ENCODE measurements at regions not wholly inside any gene's neighbourhood (a gene's known extent, or its start where the extent isn't known, plus 50 kb on each side); places are given as distances from the start of the nearest gene placed in this dataset.
"Not testable (repeated sequence)": the region's sequence is repeated elsewhere in the genome, so short reads cannot be mapped to it uniquely, and the experiment has no call there.

GRCh38 chr4:18166925-18167324 lies 145.4 kb upstream of the LCORL start:
- Mint-ChIP-seq H3K36me3 (ENCODE audit: insufficient read depth in 2 of 2) (no peaks in the 10 kb centered on the region), H3K27ac (no peak overlapping the region), H3K27me3 (ENCODE audit: low read depth) (peaks cover 21% of the 10 kb centered on the region), H3K4me3 (no peak overlapping the region), H3K9me3 (peaks cover 2% of the 10 kb centered on the region in 2 donors), H3K4me1 (ENCODE audit: low read depth) (no peaks in the 10 kb centered on the region)
- DNase-seq (no peak), ATAC-seq (replicated peaks in 1 of 2) (no peak)

- Mint-ChIP-seq H3K4me3 (no peak overlapping the region), H3K36me3 (ENCODE audit: insufficient read depth in 2 of 2) (no peaks in the 10 kb centered on the region), H3K4me1 (ENCODE audit: low read depth) (no peaks in the 10 kb centered on the region), H3K9me3 (peaks cover 0 to 2% of the 10 kb centered on the region in 2 donors), H3K27ac (no peak overlapping the region), H3K27me3 (ENCODE audit: low read depth) (peaks cover 14% of the 10 kb centered on the region)
- ATAC-seq (replicated peaks in 1 of 2) (no peak), DNase-seq (no peak)
These were observed 140.9 kb upstream of the LCORL start for GRCh38 chr4:18162453-18162852.

- not testable (repeated sequence) for DNase-seq; H3K27me3 Mint-ChIP-seq (ENCODE audit: low read depth); H3K9me3 Mint-ChIP-seq; H3K27ac Mint-ChIP-seq; H3K4me3 Mint-ChIP-seq; ATAC-seq (replicated peaks in 1 of 2); H3K4me1 Mint-ChIP-seq (ENCODE audit: low read depth); H3K36me3 Mint-ChIP-seq (ENCODE audit: insufficient read depth in 2 of 2)
These were observed 137.8 kb upstream of the LCORL start for GRCh38 chr4:18159117-18159912.

DNA sequence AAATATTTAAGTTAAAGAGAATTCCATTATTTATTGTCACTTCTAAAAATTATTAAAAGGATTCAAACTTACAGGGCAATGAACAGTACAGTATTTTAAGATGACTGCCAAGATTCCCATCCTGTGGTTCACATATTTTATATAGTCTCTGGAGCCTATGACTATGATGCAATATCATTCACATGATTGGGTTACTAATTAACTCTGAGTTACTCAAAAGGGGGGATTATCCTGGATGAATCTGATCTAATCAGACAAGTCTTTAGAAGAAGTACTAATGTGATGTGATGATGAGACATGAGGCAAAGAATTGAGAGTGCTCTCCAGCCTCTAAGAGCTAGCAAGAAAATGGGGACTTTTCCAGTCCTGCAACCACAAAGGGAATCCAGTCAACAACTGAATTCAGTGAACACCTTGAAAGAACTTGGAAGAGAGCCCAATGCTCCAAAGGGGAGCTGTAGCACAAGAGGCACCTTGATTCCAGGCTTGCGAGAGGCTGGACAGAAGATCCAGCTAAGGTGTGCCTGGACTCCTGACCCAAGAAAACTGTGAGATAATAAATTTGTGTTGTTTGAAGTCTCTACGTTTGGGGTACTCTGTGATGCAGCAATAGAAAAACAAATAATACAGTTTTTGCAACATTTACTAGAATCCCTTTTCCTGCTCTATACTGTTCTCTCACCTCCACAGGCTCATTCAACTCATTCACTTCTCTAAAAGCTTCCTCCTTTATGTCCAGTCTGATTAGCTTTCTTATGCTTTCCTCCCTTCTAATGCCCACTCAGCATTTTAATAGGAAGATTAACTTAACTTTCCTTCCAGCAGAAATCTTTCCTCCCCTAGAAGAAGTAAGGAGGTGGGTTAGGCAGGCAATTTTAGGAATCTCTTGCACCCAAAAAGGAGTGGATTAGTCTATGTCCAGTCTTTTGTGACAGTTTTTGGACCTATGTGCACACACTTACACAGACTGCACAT lies 133.8 kb upstream of the LCORL start:
- Mint-ChIP-seq H3K9me3 (peaks cover 0 to 1% of the 10 kb centered on the region in 2 donors), H3K27me3 (ENCODE audit: low read depth) (peaks cover 15% of the 10 kb centered on the region), H3K4me1 (ENCODE audit: low read depth) (no peaks in the 10 kb centered on the region), H3K36me3 (ENCODE audit: insufficient read depth in 2 of 2) (no peaks in the 10 kb centered on the region), H3K4me3 (no peak overlapping the region), H3K27ac (no peak overlapping the region)
- ATAC-seq (replicated peaks in 1 of 2) (no peak), DNase-seq (no peak)

- Mint-ChIP-seq H3K9me3 (peaks cover 0 to 2% of the 10 kb centered on the region in 2 donors), H3K4me3 (no peak overlapping the region), H3K36me3 (ENCODE audit: insufficient read depth in 2 of 2) (no peaks in the 10 kb centered on the region), H3K27ac (no peak overlapping the region), H3K27me3 (ENCODE audit: low read depth) (peaks cover 7% of the 10 kb centered on the region), H3K4me1 (ENCODE audit: low read depth) (no peaks in the 10 kb centered on the region)
- DNase-seq = no peak
- ATAC-seq (replicated peaks in 1 of 2) = no peak
These were observed 116.6 kb upstream of the LCORL start for GRCh38 chr4:18138076-18138665.

GRCh38 chr4:18134111-18134510 lies 112.6 kb upstream of the LCORL start:
- Mint-ChIP-seq H3K4me1 (ENCODE audit: low read depth) (no peaks in the 10 kb centered on the region), H3K4me3 (no peak overlapping the region), H3K9me3 (peaks cover 0 to 2% of the 10 kb centered on the region in 2 donors), H3K27ac (no peak overlapping the region), H3K27me3 (ENCODE audit: low read depth) (peaks cover 16% of the 10 kb centered on the region), H3K36me3 (ENCODE audit: insufficient read depth in 2 of 2) (no peaks in the 10 kb centered on the region)
- no peak for ATAC-seq (replicated peaks in 1 of 2)
- DNase-seq = no peak

- no peak for ATAC-seq (replicated peaks in 1 of 2)
- peaks cover 0 to 2% of the 10 kb centered on the region in 2 donors for H3K9me3 Mint-ChIP-seq
- no peak overlapping the region for H3K4me3 Mint-ChIP-seq
- H3K27me3 Mint-ChIP-seq (ENCODE audit: low read depth) = peaks cover 16% of the 10 kb centered on the region
- no peak for DNase-seq
- H3K36me3 Mint-ChIP-seq (ENCODE audit: insufficient read depth in 2 of 2) = no peaks in the 10 kb centered on the region
- no peaks in the 10 kb centered on the region for H3K4me1 Mint-ChIP-seq (ENCODE audit: low read depth)
- H3K27ac Mint-ChIP-seq = no peak overlapping the region
These were observed 108.7 kb upstream of the LCORL start for GRCh38 chr4:18130256-18130655.

GRCh38 chr4:18128241-18128640 lies 106.7 kb upstream of the LCORL start:
- Mint-ChIP-seq H3K27me3 (ENCODE audit: low read depth) (peaks cover 17% of the 10 kb centered on the region), H3K9me3 (no peaks in the 10 kb centered on the region), H3K4me1 (ENCODE audit: low read depth) (no peaks in the 10 kb centered on the region), H3K36me3 (ENCODE audit: insufficient read depth in 2 of 2) (no peaks in the 10 kb centered on the region), H3K27ac (no peak overlapping the region), H3K4me3 (no peak overlapping the region)
- DNase-seq (no peak), ATAC-seq (replicated peaks in 1 of 2) (no peak)

- no peak for DNase-seq
- Mint-ChIP-seq H3K9me3 (no peaks in the 10 kb centered on the region), H3K27me3 (ENCODE audit: low read depth) (peaks cover 13% of the 10 kb centered on the region), H3K4me1 (ENCODE audit: low read depth) (no peaks in the 10 kb centered on the region), H3K36me3 (ENCODE audit: insufficient read depth in 2 of 2) (no peaks in the 10 kb centered on the region), H3K4me3 (no peak overlapping the region), H3K27ac (no peak overlapping the region)
- no peak for ATAC-seq (replicated peaks in 1 of 2)
These were observed 105.5 kb upstream of the LCORL start for GRCh38 chr4:18127030-18127429.

- ATAC-seq (replicated peaks in 1 of 2) = no peak
- no peak overlapping the region for H3K27ac Mint-ChIP-seq
- no peaks in the 10 kb centered on the region for H3K4me1 Mint-ChIP-seq (ENCODE audit: low read depth)
- no peaks in the 10 kb centered on the region for H3K9me3 Mint-ChIP-seq
- H3K4me3 Mint-ChIP-seq = no peak overlapping the region
- DNase-seq = no peak
- no peaks in the 10 kb centered on the region for H3K36me3 Mint-ChIP-seq (ENCODE audit: insufficient read depth in 2 of 2)
- H3K27me3 Mint-ChIP-seq (ENCODE audit: low read depth) = peaks cover 7% of the 10 kb centered on the region
These were observed 92.3 kb upstream of the LCORL start for GRCh38 chr4:18113710-18114331.

- Mint-ChIP-seq H3K27me3 (ENCODE audit: low read depth) (peaks cover 7% of the 10 kb centered on the region), H3K9me3 (no peaks in the 10 kb centered on the region), H3K36me3 (ENCODE audit: insufficient read depth in 2 of 2) (no peaks in the 10 kb centered on the region), H3K27ac (no peak overlapping the region), H3K4me1 (ENCODE audit: low read depth) (no peaks in the 10 kb centered on the region), H3K4me3 (no peak overlapping the region)
- DNase-seq (no peak), ATAC-seq (replicated peaks in 1 of 2) (no peak)
These were observed 89.5 kb upstream of the LCORL start for GRCh38 chr4:18111081-18111480.

DNA sequence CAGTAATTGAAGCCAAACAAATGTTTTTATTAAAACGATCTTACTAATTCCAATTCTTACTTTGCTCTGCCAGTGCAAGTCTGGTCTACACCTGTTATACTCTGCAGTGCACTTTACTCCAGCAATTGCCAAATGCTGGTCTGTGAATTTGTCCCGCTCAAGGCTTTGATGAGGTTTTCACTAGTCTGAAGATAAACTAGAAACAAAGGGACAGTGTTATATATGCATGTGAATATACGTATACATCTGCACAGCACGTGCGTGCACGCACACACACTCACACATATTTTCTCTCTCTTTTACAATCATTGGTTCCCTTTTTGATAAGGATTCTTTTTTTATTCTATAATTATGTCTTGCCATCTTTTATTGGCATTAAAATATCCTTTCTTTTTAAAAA lies 88.5 kb upstream of the LCORL start:
- H3K27ac Mint-ChIP-seq = no peak overlapping the region
- H3K4me3 Mint-ChIP-seq = no peak overlapping the region
- H3K9me3 Mint-ChIP-seq = no peaks in the 10 kb centered on the region
- no peaks in the 10 kb centered on the region for H3K36me3 Mint-ChIP-seq (ENCODE audit: insufficient read depth in 2 of 2)
- DNase-seq = no peak
- peaks cover 7% of the 10 kb centered on the region for H3K27me3 Mint-ChIP-seq (ENCODE audit: low read depth)
- ATAC-seq (replicated peaks in 1 of 2) = no peak
- no peaks in the 10 kb centered on the region for H3K4me1 Mint-ChIP-seq (ENCODE audit: low read depth)

- H3K27ac Mint-ChIP-seq = no peak overlapping the region
- ATAC-seq (replicated peaks in 1 of 2) = no peak
- no peaks in the 10 kb centered on the region for H3K9me3 Mint-ChIP-seq
- peaks cover 7% of the 10 kb centered on the region for H3K27me3 Mint-ChIP-seq (ENCODE audit: low read depth)
- DNase-seq = no peak
- H3K4me3 Mint-ChIP-seq = no peak overlapping the region
- H3K36me3 Mint-ChIP-seq (ENCODE audit: insufficient read depth in 2 of 2) = no peaks in the 10 kb centered on the region
- H3K4me1 Mint-ChIP-seq (ENCODE audit: low read depth) = no peaks in the 10 kb centered on the region
These were observed 88.1 kb upstream of the LCORL start for GRCh38 chr4:18109676-18110075.

Data from activated T-cell treated with anti-CD3 and anti-CD28 coated beads, Interleukin-2, amount 50 U/mL, for 72 hours (primary cell).